ENCODE measurements at regions not wholly inside any gene's neighbourhood (a gene's known extent, or its start where the extent isn't known, plus 50 kb on each side); places are given as distances from the start of the nearest gene placed in this dataset.

GRCh38 chr7:424301-424935, 95.2 kb downstream of the PDGFA start:
- H3K27ac ChIP-seq (ENCODE audit: insufficient read length, low read depth, low read length), result no peak overlapping the region
- no peak overlapping the region for H2BK20ac ChIP-seq (ENCODE audit: low read depth, low read length, poor library complexity, severe bottlenecking)
- no peak overlapping the region for H3K4ac ChIP-seq (ENCODE audit: low read depth, low read length)
- no CpG with 5 or more reads among the region's 9 CpGs for WGBS (ENCODE audit: extremely low coverage, insufficient read length, low lambda C conversion rate)
- Mint-ChIP-seq H3K4me1 (peaks cover 8 to 21% of the 10 kb centered on the region in 2 experiments), H3K27me3 (ENCODE audit: low read depth) (peaks cover 8% of the 10 kb centered on the region), H3K36me3 (ENCODE audit: insufficient read depth in 1 of 3, low read depth in 3 of 3) (no peaks in the 10 kb centered on the region), H3K27ac (no peak overlapping the region), H3K9me3 (peaks cover 3 to 6% of the 10 kb centered on the region in 2 experiments; a peak in 2 of 5 replicates), H3K4me3 (no peak overlapping the region)
- H3K4me2 ChIP-seq (ENCODE audit: insufficient read depth, insufficient read length, low read length), result no peak overlapping the region
- no peak for TF ChIP-seq CTCF (conservative IDR thresholded peaks at IDR 0.05)
- no peak overlapping the region for H3K56ac ChIP-seq (ENCODE audit: insufficient read length, low read depth, low read length)
- no peak overlapping the region for H2BK5ac ChIP-seq (ENCODE audit: insufficient read length, low read length)
- H3K9ac ChIP-seq (ENCODE audit: extremely low read depth, insufficient read length, low read length), result no peak overlapping the region
- no peaks in the 10 kb centered on the region for H3K23me2 ChIP-seq (ENCODE audit: insufficient read length, low read depth, low read length, poor library complexity, severe bottlenecking)
- H2BK12ac ChIP-seq (ENCODE audit: insufficient read length, low read depth, low read length), result no peak overlapping the region
- H2AK5ac ChIP-seq (ENCODE audit: insufficient read length, low read length), result no peak overlapping the region
- H3K4me1 ChIP-seq (ENCODE audit: insufficient read depth, low read length), result no peaks in the 10 kb centered on the region
- H3K27me3 ChIP-seq (ENCODE audit: insufficient read depth, low read length), result no peaks in the 10 kb centered on the region
- no peaks in the 10 kb centered on the region for H3K9me3 ChIP-seq (ENCODE audit: control insufficient read depth, low read depth, low read length)
- no peak overlapping the region for H3K23ac ChIP-seq (ENCODE audit: insufficient read length, low read depth, low read length)
- no peak overlapping the region for H4K91ac ChIP-seq (ENCODE audit: insufficient read length, low read depth, low read length)
- H3K14ac ChIP-seq (ENCODE audit: insufficient read depth, low read length), result no peak overlapping the region; the same call in 1 of the 2 replicates
- no peak overlapping the region for H3K18ac ChIP-seq (ENCODE audit: insufficient read length, low read depth, low read length)
- no peak overlapping the region for H2BK120ac ChIP-seq (ENCODE audit: low read depth, low read length, poor library complexity, severe bottlenecking)
- H3K79me1 ChIP-seq (ENCODE audit: insufficient read depth, low read depth, low read length, poor library complexity, severe bottlenecking), result no peaks in the 10 kb centered on the region
- H4K5ac ChIP-seq (ENCODE audit: insufficient read length, low read depth, low read length), result no peak overlapping the region
- H4K8ac ChIP-seq (replicated peaks; ENCODE audit: insufficient read length, low read depth, low read length), result no peak overlapping the region
- no peak for DNase-seq
- H2AFZ ChIP-seq (ENCODE audit: low read length), result no peak overlapping the region
- H3K79me2 ChIP-seq (ENCODE audit: insufficient read depth, low read length), result no peaks in the 10 kb centered on the region
- H2BK15ac ChIP-seq (ENCODE audit: low read depth, low read length), result no peak overlapping the region
- no peak overlapping the region for H3T11ph ChIP-seq (ENCODE audit: low read length)
- no peaks in the 10 kb centered on the region for H4K20me1 ChIP-seq (ENCODE audit: control insufficient read depth, insufficient read depth, insufficient read length)
